CD4-positive, CD25-positive, alpha-beta regulatory T cell (primary cell): ENCODE measurements at regions not wholly inside any gene's neighbourhood (a gene's known extent, or its start where the extent isn't known, plus 50 kb on each side); places are given as distances from the start of the nearest gene placed in this dataset.

ENCODE experiments used
- ATAC-seq, 2 donors: fragments of 150-1000 bp; cut with Tn5 transposase; one replicate each; pipeline ENCODE4 v1.10.0; 2021; ENCODE audit warnings: low read depth in 2 of 2, moderate number of reproducible peaks in 2 of 2, moderate library complexity in 1 of 2
- DNase-seq, 3 donors: peaks; one replicate each; pipeline versions ENCODE4 v3.0.0 to v3.0.0-alpha.2; 2012 to 2022; ENCODE audit warnings: mixed read lengths in 1 of 3
- H3K27ac ChIP-seq: one replicate; pipeline ENCODE4 v1.7.0; 2013; ENCODE audit warnings: mild to moderate bottlenecking, low read length; ENCODE audit not compliant: insufficient read depth, poor library complexity, severe bottlenecking
- H3K27me3 ChIP-seq: one replicate; pipeline ENCODE4 v1.7.0; 2013; ENCODE audit warnings: low read length; ENCODE audit not compliant: control insufficient read depth, insufficient read depth
- H3K36me3 ChIP-seq: one replicate; pipeline ENCODE4 v1.7.0; 2013; ENCODE audit warnings: mild to moderate bottlenecking, low read length, moderate library complexity; ENCODE audit not compliant: control insufficient read depth, insufficient read depth
- H3K4me1 ChIP-seq: 2 replicates; pipeline ENCODE4 v1.7.0; 2013; ENCODE audit warnings: mild to moderate bottlenecking, low read length; ENCODE audit not compliant: insufficient read depth, control insufficient read depth, poor library complexity, severe bottlenecking
- H3K4me3 ChIP-seq: one replicate; pipeline ENCODE4 v1.7.0; 2013; ENCODE audit warnings: low read depth, mild to moderate bottlenecking, low read length, moderate library complexity
- H3K9me3 ChIP-seq, 2 experiments: 1 replicate in 1 of 2; 2 replicates in 1 of 2; pipeline ENCODE4 v1.7.0; 2013; ENCODE audit warnings: low read length in 2 of 2, mild to moderate bottlenecking in 1 of 2, moderate library complexity in 1 of 2; ENCODE audit not compliant: control insufficient read depth in 2 of 2
- H3K27ac Mint-ChIP-seq, 3 donors: one replicate each; pipeline ENCODE4 v1.8.0; 2020 to 2022; ENCODE audit warnings: mild to moderate bottlenecking in 3 of 3, mixed read lengths in 3 of 3, moderate library complexity in 2 of 3
- H3K27me3 Mint-ChIP-seq: one replicate; pipeline ENCODE4 v1.8.0; 2022; ENCODE audit warnings: mild to moderate bottlenecking, mixed read lengths
- H3K36me3 Mint-ChIP-seq: one replicate; pipeline ENCODE4 v1.8.0; 2020; ENCODE audit warnings: mixed read lengths
- H3K4me1 Mint-ChIP-seq, 4 donors: one replicate each; pipeline ENCODE4 v1.8.0; 2020 to 2022; ENCODE audit warnings: mixed read lengths in 4 of 4, mild to moderate bottlenecking in 1 of 4
- H3K4me3 Mint-ChIP-seq, 4 donors: one replicate each; pipeline ENCODE4 v1.8.0; 2020 to 2022; ENCODE audit warnings: mild to moderate bottlenecking in 4 of 4, mixed read lengths in 4 of 4, moderate library complexity in 3 of 4
- H3K9me3 Mint-ChIP-seq, 7 donors: one replicate each; pipeline ENCODE4 v1.8.0; 2020 to 2022; ENCODE audit warnings: mixed read lengths in 7 of 7, mild to moderate bottlenecking in 3 of 7, moderate library complexity in 2 of 7

DNA sequence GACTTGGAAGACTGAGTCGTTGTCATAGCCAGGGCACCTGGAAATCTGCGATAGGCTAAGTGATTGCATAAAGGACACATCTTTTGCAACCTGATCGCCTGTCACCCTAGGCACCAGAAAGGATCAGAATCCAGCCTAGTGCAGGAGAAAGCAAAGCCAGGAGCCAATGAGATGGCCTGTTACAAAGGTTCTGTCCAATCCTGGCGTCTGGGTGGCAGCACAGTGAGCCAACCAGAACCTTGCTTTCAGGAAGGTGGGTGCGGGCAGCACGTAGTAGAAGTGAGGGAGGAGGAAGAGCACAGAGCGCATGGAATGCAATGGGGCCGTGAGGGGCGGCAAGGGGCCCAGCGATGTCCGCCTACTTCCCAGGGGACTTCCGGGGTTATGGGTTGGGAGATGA is 120.4 kb upstream of the GGTLC1 start:
- Histone ChIP-seq H3K4me3 (no peak overlapping the region), H3K27me3 (peaks cover 4% of the 10 kb centered on the region), H3K36me3 (no peaks in the 10 kb centered on the region), H3K27ac (no peak overlapping the region), H3K4me1 (no peaks in the 10 kb centered on the region), H3K9me3 (no peaks in the 10 kb centered on the region)
- ATAC-seq (no peak), DNase-seq (no peak)
- H3K27me3 Mint-ChIP-seq, result peaks cover 5% of the 10 kb centered on the region
- H3K36me3 Mint-ChIP-seq, result no peaks in the 10 kb centered on the region
- peaks cover 0 to 1% (median 0%) of the 10 kb centered on the region in 7 donors for H3K9me3 Mint-ChIP-seq
- H3K27ac Mint-ChIP-seq, result no peak overlapping the region
- H3K4me3 Mint-ChIP-seq, result no peak overlapping the region
- H3K4me1 Mint-ChIP-seq, result no peaks in the 10 kb centered on the region

DNA sequence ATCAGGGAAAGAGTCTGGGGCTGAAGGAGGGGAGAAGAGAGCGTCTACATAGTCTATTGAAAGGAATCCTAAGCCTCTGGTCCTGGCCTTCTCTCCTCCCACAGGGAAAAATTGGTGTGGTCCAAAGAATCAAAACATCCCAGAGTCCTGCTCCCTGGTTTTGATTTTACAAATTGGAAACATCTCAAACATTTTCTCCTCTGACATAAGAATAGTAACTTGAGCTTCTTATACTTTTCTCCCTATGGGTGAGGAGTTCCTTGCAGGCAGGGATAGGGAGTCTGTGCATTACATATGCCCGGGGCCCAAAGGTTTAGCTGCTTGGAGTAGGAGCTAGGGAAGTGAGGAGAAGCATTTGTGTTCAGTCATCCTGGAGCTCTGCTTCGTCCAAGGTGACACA is 120.0 kb upstream of the GGTLC1 start:
- Histone ChIP-seq H3K4me1 (no peaks in the 10 kb centered on the region), H3K27ac (no peak overlapping the region), H3K4me3 (no peak overlapping the region), H3K27me3 (peaks cover 4% of the 10 kb centered on the region), H3K36me3 (no peaks in the 10 kb centered on the region), H3K9me3 (no peaks in the 10 kb centered on the region)
- Mint-ChIP-seq H3K36me3 (no peaks in the 10 kb centered on the region), H3K27me3 (peaks cover 5% of the 10 kb centered on the region), H3K27ac (no peak overlapping the region), H3K4me1 (no peaks in the 10 kb centered on the region), H3K4me3 (no peak overlapping the region), H3K9me3 (peaks cover 0 to 1% (median 0%) of the 10 kb centered on the region in 7 donors)
- DNase-seq (no peak), ATAC-seq (no peak)

DNA sequence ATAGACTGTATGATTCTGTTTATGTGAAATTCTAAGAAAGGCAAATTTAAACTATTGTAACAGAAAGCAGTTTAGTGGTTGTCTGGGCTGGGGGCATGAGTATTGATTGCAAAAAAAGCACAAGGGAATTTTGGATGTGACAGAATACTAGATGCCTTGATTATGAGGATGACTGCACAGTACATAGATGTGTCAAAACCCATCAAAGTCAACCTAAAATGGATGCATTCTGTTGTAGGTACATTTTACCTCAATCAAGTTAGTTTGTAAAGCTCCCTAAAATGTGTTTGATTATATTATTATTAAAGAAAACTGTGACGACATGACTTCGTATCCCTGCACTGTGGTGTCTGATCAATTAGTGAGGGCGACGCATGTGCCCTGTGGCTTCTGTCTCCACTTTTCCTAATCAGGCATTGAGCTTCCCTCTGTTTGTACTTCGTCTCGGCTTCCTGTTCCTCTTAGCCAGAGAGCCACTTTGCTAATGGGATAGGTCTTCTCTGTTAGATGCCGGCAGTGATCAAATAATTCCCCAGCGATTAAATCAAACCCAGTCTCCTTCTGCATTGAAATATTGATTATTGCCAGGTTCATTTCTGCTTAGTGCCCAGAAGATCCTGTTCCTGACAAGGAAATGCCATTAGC is 118.3 kb upstream of the GGTLC1 start:
- Mint-ChIP-seq H3K4me3 (no peak overlapping the region), H3K27me3 (peaks cover 5% of the 10 kb centered on the region), H3K4me1 (no peaks in the 10 kb centered on the region), H3K27ac (no peak overlapping the region), H3K9me3 (peaks cover 0 to 1% (median 0%) of the 10 kb centered on the region in 7 donors), H3K36me3 (no peaks in the 10 kb centered on the region)
- ATAC-seq (no peak), DNase-seq (no peak)
- peaks cover 4% of the 10 kb centered on the region for H3K27me3 ChIP-seq
- no peaks in the 10 kb centered on the region for H3K4me1 ChIP-seq
- no peaks in the 10 kb centered on the region for H3K36me3 ChIP-seq
- no peak overlapping the region for H3K27ac ChIP-seq
- no peak overlapping the region for H3K4me3 ChIP-seq
- H3K9me3 ChIP-seq, result no peaks in the 10 kb centered on the region

DNA sequence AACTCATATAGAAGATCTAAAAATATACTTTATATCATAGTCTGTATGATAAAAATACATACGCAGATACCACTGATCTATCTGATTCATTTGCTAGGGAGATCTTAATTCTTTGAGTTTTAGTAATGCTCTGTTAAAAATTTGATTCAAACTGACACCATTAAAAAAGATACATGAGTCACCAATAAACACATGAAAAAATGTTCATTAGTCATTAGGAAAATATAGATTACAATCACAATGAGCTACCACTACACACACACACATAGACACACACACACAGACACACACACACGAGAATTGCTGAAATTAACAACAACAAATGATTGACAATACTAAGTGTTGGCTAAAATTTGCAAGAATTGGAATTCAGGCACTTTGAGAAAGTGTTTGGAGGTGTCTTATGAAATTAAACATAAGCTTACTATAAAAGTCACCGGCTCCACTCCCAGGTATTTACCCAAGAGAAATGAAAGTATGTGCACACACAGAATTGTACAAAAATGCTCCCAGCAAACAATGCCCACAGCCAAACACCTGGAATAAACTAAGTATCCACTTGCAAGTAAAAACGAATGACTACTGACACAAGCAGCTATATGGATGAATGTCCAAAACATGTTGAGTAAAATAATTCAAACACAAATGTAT is 117.7 kb upstream of the GGTLC1 start:
- H3K9me3 Mint-ChIP-seq, result peaks cover 0 to 1% (median 0%) of the 10 kb centered on the region in 7 donors
- no peak overlapping the region for H3K27ac Mint-ChIP-seq
- H3K4me1 Mint-ChIP-seq, result no peaks in the 10 kb centered on the region
- Histone ChIP-seq H3K9me3 (no peaks in the 10 kb centered on the region), H3K4me3 (no peak overlapping the region), H3K27me3 (peaks cover 4% of the 10 kb centered on the region), H3K4me1 (no peaks in the 10 kb centered on the region), H3K36me3 (no peaks in the 10 kb centered on the region), H3K27ac (no peak overlapping the region)
- H3K4me3 Mint-ChIP-seq, result no peak overlapping the region
- DNase-seq (no peak), ATAC-seq (no peak)
- no peaks in the 10 kb centered on the region for H3K36me3 Mint-ChIP-seq
- peaks cover 5% of the 10 kb centered on the region for H3K27me3 Mint-ChIP-seq

DNA sequence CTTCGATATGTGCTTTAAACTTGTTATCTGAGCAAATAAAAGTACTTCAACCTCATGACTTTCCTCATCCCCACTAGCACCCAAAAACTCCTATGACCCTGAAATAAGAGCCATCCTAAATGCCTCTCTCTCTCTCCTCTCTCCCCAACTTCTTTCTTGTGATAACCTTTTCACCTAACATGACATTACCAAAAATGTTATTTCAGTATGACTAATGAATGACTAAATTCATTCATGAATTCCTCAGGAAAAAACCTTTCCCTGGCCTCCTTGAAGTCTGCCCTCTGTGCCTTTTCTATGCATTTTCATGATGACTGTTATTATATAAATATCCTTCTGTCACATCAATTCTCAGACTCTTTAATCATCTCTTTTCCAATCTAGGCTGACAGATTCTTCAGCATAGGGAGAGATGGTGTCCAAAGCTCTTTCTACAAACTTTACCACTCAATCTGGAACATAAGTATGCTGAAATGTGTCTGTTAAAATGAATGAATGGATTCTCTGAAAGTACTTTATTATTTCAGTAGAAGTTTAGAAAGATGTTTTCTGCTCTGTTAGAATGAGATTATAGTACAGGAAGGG is 114.3 kb upstream of the GGTLC1 start:
- H3K27me3 ChIP-seq, result peaks cover 4% of the 10 kb centered on the region
- H3K36me3 ChIP-seq, result no peaks in the 10 kb centered on the region
- no peaks in the 10 kb centered on the region for H3K9me3 ChIP-seq
- Mint-ChIP-seq H3K36me3 (no peaks in the 10 kb centered on the region), H3K9me3 (no peaks in the 10 kb centered on the region), H3K27me3 (no peaks in the 10 kb centered on the region), H3K4me3 (no peak overlapping the region), H3K27ac (peak overlapping the region in 1 of 3 donors; percentile 6), H3K4me1 (peaks cover 0 to 4% (median 0%) of the 10 kb centered on the region in 4 donors)
- H3K27ac ChIP-seq, result no peak overlapping the region
- DNase-seq (no peak), ATAC-seq (no peak)
- no peak overlapping the region for H3K4me3 ChIP-seq
- H3K4me1 ChIP-seq, result no peaks in the 10 kb centered on the region

DNA sequence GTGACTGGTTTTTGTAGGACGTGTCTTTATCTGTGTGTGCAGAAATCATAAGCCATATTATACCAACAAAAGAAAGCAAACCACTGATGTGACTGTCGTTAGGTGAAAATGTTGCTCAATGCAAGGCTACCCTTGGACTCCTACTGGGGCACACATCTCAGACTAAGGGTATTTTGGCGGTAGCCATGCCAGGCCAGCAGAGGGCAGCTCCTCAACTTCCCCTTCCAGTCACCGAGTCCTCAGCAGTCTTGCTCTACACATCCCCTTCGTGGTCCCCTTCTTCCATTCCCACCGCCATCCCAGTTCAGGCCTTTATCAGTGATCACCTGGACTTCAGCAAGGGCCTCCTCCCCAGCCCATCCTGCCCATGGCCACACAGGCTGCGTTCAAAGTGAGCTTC is 113.7 kb upstream of the GGTLC1 start:
- ATAC-seq, result no peak

DNA sequence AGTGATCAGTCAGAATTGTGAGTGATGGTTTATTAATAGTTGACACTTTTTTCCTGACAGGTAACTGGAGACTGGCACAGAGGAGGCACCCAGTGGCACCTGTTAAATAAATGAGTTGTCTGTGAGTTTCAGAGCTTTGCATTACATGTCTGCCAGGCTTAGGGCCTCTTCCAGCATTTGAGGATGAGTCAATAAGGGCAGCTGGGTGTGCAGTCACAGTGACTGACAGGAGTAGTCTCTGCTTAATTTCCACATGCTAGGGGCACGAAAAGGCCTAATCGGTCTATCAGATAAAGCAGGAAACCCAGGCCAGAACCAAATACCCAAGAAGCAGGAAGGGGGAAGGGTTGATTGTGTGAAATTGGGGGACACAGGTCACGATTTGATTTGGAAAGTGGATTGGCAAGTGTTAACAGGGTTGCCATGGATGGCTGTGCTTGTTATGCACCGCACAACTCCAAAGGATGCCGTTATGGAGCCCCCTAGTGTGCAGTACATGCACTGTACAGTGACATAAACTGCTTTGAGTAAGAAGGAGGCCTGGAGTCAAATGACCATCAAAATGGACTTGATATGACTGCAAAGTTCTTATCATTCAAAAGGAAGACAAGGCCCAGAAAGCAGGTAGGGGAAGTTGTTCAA is 111.9 kb upstream of the GGTLC1 start:
- Mint-ChIP-seq H3K4me3 (no peak overlapping the region), H3K4me1 (peaks cover 0 to 4% (median 0%) of the 10 kb centered on the region in 4 donors), H3K36me3 (no peaks in the 10 kb centered on the region), H3K27me3 (no peaks in the 10 kb centered on the region), H3K9me3 (no peaks in the 10 kb centered on the region), H3K27ac (peak overlapping the region in 2 of 3 donors; percentile 9 to 67)
- ATAC-seq (peak; percentile 67 to 77), DNase-seq (peak; percentile 32 to 74 (median 52))
- H3K9me3 ChIP-seq, result no peaks in the 10 kb centered on the region
- no peak overlapping the region for H3K4me3 ChIP-seq
- H3K27ac ChIP-seq, result no peak overlapping the region
- H3K27me3 ChIP-seq, result peaks cover 2% of the 10 kb centered on the region
- no peaks in the 10 kb centered on the region for H3K36me3 ChIP-seq
- no peaks in the 10 kb centered on the region for H3K4me1 ChIP-seq

More for the DNA sequence above, 113.7 kb upstream of the GGTLC1 start:
- no peaks in the 10 kb centered on the region for H3K9me3 ChIP-seq
- peak overlapping the region in 1 of 3 donors; percentile 6 for H3K27ac Mint-ChIP-seq
- H3K27me3 Mint-ChIP-seq, result no peaks in the 10 kb centered on the region
- H3K27ac ChIP-seq, result no peak overlapping the region
- no peaks in the 10 kb centered on the region for H3K36me3 ChIP-seq
- no peaks in the 10 kb centered on the region for H3K9me3 Mint-ChIP-seq
- H3K36me3 Mint-ChIP-seq, result no peaks in the 10 kb centered on the region
- H3K4me3 Mint-ChIP-seq, result no peak overlapping the region
- no peak overlapping the region for H3K4me3 ChIP-seq
- H3K27me3 ChIP-seq, result peaks cover 4% of the 10 kb centered on the region
- H3K4me1 ChIP-seq, result no peaks in the 10 kb centered on the region
- peak in 1 of 3 donors; percentile 29 for DNase-seq
- peaks cover 0 to 4% (median 0%) of the 10 kb centered on the region in 4 donors for H3K4me1 Mint-ChIP-seq
